Loucy (cell line): ENCODE measurements at regions not wholly inside any gene's neighbourhood (a gene's known extent, or its start where the extent isn't known, plus 50 kb on each side); places are given as distances from the start of the nearest gene placed in this dataset.

ENCODE experiments used
- CTCF ChIP-seq: fragments of 200-600 bp; sonication (generic); conservative IDR thresholded peaks from 2 replicates; pipeline ENCODE4 v1.5.1; 2014; ENCODE audit warnings: mild to moderate bottlenecking, antibody characterized with exemption, low read length
- EZH2phosphoT487 ChIP-seq: fragments of 200-600 bp; IDR thresholded peaks from 2 replicates; pipeline ENCODE4 v1.6.1; 2018; ENCODE audit warnings: antibody characterized with exemption, mild to moderate bottlenecking, moderate library complexity, borderline replicate concordance

- TF ChIP-seq CTCF (no peak), EZH2phosphoT487 (no peak)
These were observed 265.5 kb downstream of the EIPR1 start for GRCh38 chr2:3112131-3112530.
